ENCODE measurements at regions not wholly inside any gene's neighbourhood (a gene's known extent, or its start where the extent isn't known, plus 50 kb on each side); places are given as distances from the start of the nearest gene placed in this dataset.

- TF ChIP-seq CTCF (IDR thresholded peaks at IDR 0.05) = no peak
- no peak for TF ChIP-seq POLR2A (IDR thresholded peaks at IDR 0.05)
These were observed 128.4 kb upstream of the CREB1 start for GRCh38 chr2:207401338-207401737.

Data from adrenal gland (tissue), 5 donors.